ENCODE measurements at regions not wholly inside any gene's neighbourhood (a gene's known extent, or its start where the extent isn't known, plus 50 kb on each side); places are given as distances from the start of the nearest gene placed in this dataset.

GRCh38 chr5:143653256-143653655 is 158.7 kb upstream of the HMHB1 start:
- intact Hi-C loops (cut with micrococcal nuclease; ENCODE audit: unreplicated experiment): no loop called here
- H3K4me3 ChIP-seq (ENCODE audit: low read depth in 2 of 2, low read length in 2 of 2): no peak overlapping the region
- H3K4me1 ChIP-seq (ENCODE audit: control insufficient read depth, insufficient read depth, low read length): no peaks in the 10 kb centered on the region
- no peaks in the 10 kb centered on the region for H3K27me3 ChIP-seq (ENCODE audit: control insufficient read depth, insufficient read depth, low read length)
- no peaks in the 10 kb centered on the region for H3K9me3 ChIP-seq (ENCODE audit: control insufficient read depth, insufficient read depth, low read depth, low read length)
- no TSS peak for BruUV-seq (replicated peaks)
- H3K27ac ChIP-seq (ENCODE audit: low read length): no peak overlapping the region
- TF ChIP-seq SIN3A (IDR thresholded peaks at IDR 0.05; ENCODE audit: borderline replicate concordance, insufficient read depth, low read depth, low read length) (no peak), REST (IDR thresholded peaks at IDR 0.05; ENCODE audit: insufficient read depth in 1 of 2, low read depth in 2 of 2, low read length in 1 of 2) (no peak), POLR2AphosphoS5 (IDR thresholded peaks at IDR 0.05; ENCODE audit: low read depth, low read length) (no peak), TCF7L2 (IDR thresholded peaks at IDR 0.05; ENCODE audit: low read depth, low read length) (no peak), CTCF (IDR thresholded peaks at IDR 0.05) (no peak)
- POLR2A ChIA-PET: no interaction called here
- no peak for DNase-seq (ENCODE audit: low read depth, low spot score)
- CTCF ChIA-PET: no interaction called here
- ATAC-seq: no peak
- in situ Hi-C loops (cut with HindIII; ENCODE audit: low pct_unique_long_range_greater_than_20kb, low sequenced_read_pairs): no loop called here
- H3K36me3 ChIP-seq (ENCODE audit: control insufficient read depth, insufficient read depth, low read length): no peaks in the 10 kb centered on the region

- Histone ChIP-seq H3K27me3 (ENCODE audit: control insufficient read depth, insufficient read depth, low read length) (no peaks in the 10 kb centered on the region), H3K27ac (ENCODE audit: low read length) (no peak overlapping the region), H3K36me3 (ENCODE audit: control insufficient read depth, insufficient read depth, low read length) (no peaks in the 10 kb centered on the region), H3K9me3 (ENCODE audit: control insufficient read depth, insufficient read depth, low read depth, low read length) (no peaks in the 10 kb centered on the region), H3K4me1 (ENCODE audit: control insufficient read depth, insufficient read depth, low read length) (no peaks in the 10 kb centered on the region), H3K4me3 (ENCODE audit: low read depth in 2 of 2, low read length in 2 of 2) (no peak overlapping the region)
- no peak for TF ChIP-seq SIN3A (IDR thresholded peaks at IDR 0.05; ENCODE audit: borderline replicate concordance, insufficient read depth, low read depth, low read length)
- TF ChIP-seq TCF7L2 (IDR thresholded peaks at IDR 0.05; ENCODE audit: low read depth, low read length): no peak
- TF ChIP-seq REST (IDR thresholded peaks at IDR 0.05; ENCODE audit: insufficient read depth in 1 of 2, low read depth in 2 of 2, low read length in 1 of 2): no peak
- TF ChIP-seq CTCF (IDR thresholded peaks at IDR 0.05): no peak
- no peak for TF ChIP-seq POLR2AphosphoS5 (IDR thresholded peaks at IDR 0.05; ENCODE audit: low read depth, low read length)
- ATAC-seq (no peak), DNase-seq (ENCODE audit: low read depth, low spot score) (no peak)
- POLR2A ChIA-PET: no interaction called here
- intact Hi-C loops (cut with micrococcal nuclease; ENCODE audit: unreplicated experiment) (no loop called here), in situ Hi-C loops (cut with HindIII; ENCODE audit: low pct_unique_long_range_greater_than_20kb, low sequenced_read_pairs) (no loop called here)
- no TSS peak for BruUV-seq (replicated peaks)
- CTCF ChIA-PET: no interaction called here
Observed at GRCh38 chr5:143652108-143652700, 159.8 kb upstream of the HMHB1 start.
